Right cardiac atrium (tissue), 5 donors: ENCODE measurements at regions not wholly inside any gene's neighbourhood (a gene's known extent, or its start where the extent isn't known, plus 50 kb on each side); places are given as distances from the start of the nearest gene placed in this dataset.
"Not testable (repeated sequence)": the region's sequence is repeated elsewhere in the genome, so short reads cannot be mapped to it uniquely, and the experiment has no call there.

Experiments used
- ATAC-seq, 2 donors: fragments of 200-7000 bp; cut with Tn5 transposase; one replicate each; pipeline versions ENCODE4 v1.8.0 to v1.9.1; 2020; ENCODE audit warnings: moderate library complexity in 2 of 2, mild to moderate bottlenecking in 1 of 2
- DNase-seq, 3 donors: peaks; one replicate each; pipeline ENCODE4 v3.0.0-alpha.2; 2020
- H3K27ac ChIP-seq: one replicate; pipeline ENCODE4 v1.5.1; 2013; ENCODE audit warnings: mild to moderate bottlenecking, low read length, control low read depth, moderate library complexity
- H3K27me3 ChIP-seq: one replicate; pipeline ENCODE4 v1.6.1; 2013; ENCODE audit not compliant: control insufficient read depth, insufficient read depth
- H3K4me1 ChIP-seq: one replicate; pipeline ENCODE4 v1.6.1; 2013; ENCODE audit warnings: low read length; ENCODE audit not compliant: control insufficient read depth, insufficient read depth
- H3K4me3 ChIP-seq: one replicate; pipeline ENCODE4 v1.5.1; 2013; ENCODE audit warnings: low read length, control low read depth
- H3K9me3 ChIP-seq: one replicate; pipeline ENCODE4 v1.6.1; 2013; ENCODE audit warnings: low read length; ENCODE audit not compliant: control insufficient read depth
- WGBS: extraction: QIAGEN DNeasy Blood & Tissue Kit; methylation state at CpG from one replicate; pipeline ENCODE4 v1.1.7; 2013; 5-methylcytosine and 5-hydroxymethylcytosine counted together
- intact Hi-C, 4 donors: fragments of 100-400 bp; cut with DNase I; formaldehyde crosslinking; loops; one replicate each; pipeline versions ENCODE4 v1.11.0 to v1.14.0; 2022 to 2023
- donor health status: healthy with polysubstance abuse.
- donor health status: DM: no; HTN: yes; CAD: no.
- donor health status: DM: no; HTN: no; CAD: no.
- donor health status: DM: no; HTN: yes; CAD: no; lungs with severe emphysema.
- donor health status: DM: yes; HTN: yes; CAD: no.

GRCh38 chr7:20501473-20501872, 114.0 kb upstream of the ABCB5 start:
- ATAC-seq, DNase-seq, H3K4me3 ChIP-seq, intact Hi-C loops, H3K4me1 ChIP-seq, H3K9me3 ChIP-seq, H3K27ac ChIP-seq, H3K27me3 ChIP-seq: not testable (repeated sequence)
- WGBS: 86% methylated on average over 3 of the region's 3 CpGs

DNA sequence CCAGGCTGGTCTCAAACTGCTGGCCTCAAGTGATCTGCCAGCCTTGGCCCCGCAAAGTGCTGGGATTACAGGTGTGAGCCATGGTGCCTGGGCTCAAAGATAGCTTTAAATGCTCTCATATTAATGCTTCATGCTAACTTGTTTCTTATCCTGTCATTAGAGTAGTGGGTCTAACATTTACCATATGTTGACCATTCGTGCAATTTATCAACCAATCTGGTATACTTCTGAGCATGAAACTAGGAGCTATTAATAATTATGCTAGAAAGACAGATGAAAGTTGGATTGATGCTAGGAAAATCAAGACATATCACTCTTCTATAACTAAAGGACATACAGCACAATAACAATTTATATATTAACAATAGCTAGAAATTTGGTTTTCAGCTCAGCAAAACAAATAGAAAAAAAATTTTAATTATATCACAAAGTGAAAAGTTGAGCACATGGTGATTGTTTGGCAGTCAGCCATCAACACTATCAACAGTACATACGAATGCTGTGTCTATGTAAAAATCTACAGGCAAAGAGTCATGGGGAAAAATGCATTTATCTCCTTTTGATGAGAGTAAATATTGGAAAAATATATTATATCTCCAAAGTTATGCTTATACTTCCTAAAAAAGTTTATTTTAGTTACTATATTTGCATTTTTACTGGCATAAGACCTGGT, 112.1 kb upstream of the ABCB5 start:
- Histone ChIP-seq H3K4me1 (no peaks in the 10 kb centered on the region), H3K9me3 (no peaks in the 10 kb centered on the region), H3K27ac (no peak overlapping the region), H3K27me3 (no peaks in the 10 kb centered on the region), H3K4me3 (no peak overlapping the region)
- intact Hi-C loops: no loop called here
- 52% methylated on average over 3 of the region's 3 CpGs for WGBS
- no peak for DNase-seq
- no peak for ATAC-seq

DNA sequence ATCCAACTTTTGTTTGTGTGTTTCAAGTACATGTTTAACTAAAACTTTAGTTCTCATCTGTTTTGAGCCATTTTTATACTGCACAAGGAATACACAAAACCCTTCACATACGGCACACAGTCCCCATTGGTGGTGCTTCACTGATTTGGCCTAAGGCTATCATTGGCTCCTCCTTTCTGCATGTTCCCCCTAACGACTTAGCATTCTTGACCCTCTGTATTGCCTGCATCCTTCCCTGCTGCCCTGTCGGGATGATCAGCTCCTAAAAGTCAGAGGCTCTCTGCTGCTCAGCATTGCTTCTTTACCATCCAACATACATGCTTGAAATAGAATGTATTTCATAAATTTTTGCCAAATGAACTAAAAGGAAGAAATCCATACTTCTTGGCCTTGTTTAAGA, 111.4 kb upstream of the ABCB5 start:
- no peak overlapping the region for H3K27ac ChIP-seq
- no peak overlapping the region for H3K4me3 ChIP-seq
- DNase-seq: no peak
- no peaks in the 10 kb centered on the region for H3K9me3 ChIP-seq
- H3K27me3 ChIP-seq: no peaks in the 10 kb centered on the region
- no peak for ATAC-seq
- WGBS: 53% methylated on average over 3 of the region's 3 CpGs
- H3K4me1 ChIP-seq: no peaks in the 10 kb centered on the region
- intact Hi-C loops: no loop called here

DNA sequence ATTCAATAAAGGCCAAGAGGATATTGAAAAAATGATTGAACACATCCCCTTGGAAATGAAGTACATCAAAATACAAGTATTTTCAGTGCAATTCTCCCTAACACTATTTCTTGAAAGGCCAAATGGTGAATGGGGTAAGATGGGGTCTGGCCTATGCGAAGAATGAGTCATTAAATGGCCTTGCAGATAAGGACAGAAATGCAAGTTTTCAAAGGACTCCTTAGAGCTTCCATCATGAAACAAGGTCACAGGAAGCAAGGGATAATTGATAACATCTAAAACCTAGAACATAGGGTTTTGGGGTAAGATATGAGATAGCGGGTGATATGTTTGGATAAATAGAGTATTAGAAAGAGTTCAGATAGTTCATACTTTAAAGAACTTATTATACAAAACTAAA, 109.3 kb upstream of the ABCB5 start:
- 61% methylated on average over 2 of the region's 2 CpGs for WGBS
- no peak overlapping the region for H3K4me3 ChIP-seq
- ATAC-seq (no peak), DNase-seq (no peak)
- no peaks in the 10 kb centered on the region for H3K4me1 ChIP-seq
- intact Hi-C loops: no loop called here
- no peak overlapping the region for H3K27ac ChIP-seq
- H3K9me3 ChIP-seq: no peaks in the 10 kb centered on the region
- no peaks in the 10 kb centered on the region for H3K27me3 ChIP-seq

GRCh38 chr7:20507157-20507556, 108.3 kb upstream of the ABCB5 start:
- no peak overlapping the region for H3K27ac ChIP-seq
- DNase-seq: no peak
- no peaks in the 10 kb centered on the region for H3K27me3 ChIP-seq
- 97% methylated on average over 1 of the region's 1 CpG for WGBS
- no peaks in the 10 kb centered on the region for H3K4me1 ChIP-seq
- ATAC-seq: no peak
- intact Hi-C loops: no loop called here
- no peak overlapping the region for H3K4me3 ChIP-seq
- H3K9me3 ChIP-seq: no peaks in the 10 kb centered on the region

DNA sequence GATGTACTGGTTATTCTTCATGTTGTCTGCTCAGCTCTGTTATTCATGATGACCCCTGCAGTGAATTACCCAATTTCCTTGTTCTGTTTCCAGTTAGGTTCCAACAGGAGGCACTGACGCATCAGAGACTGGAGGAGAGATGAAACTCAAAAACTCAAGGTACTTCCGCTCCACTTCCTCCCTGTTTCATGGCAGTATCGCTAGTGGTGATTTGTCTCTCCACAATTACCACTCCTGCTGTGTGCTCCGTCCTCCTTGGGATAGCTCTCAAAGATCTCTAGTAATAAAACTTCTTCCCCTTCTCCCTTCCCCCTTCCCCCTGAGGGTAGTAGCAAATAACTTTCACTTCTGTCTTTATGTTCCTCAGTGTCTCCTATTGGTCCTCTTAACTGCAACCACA, 107.4 kb upstream of the ABCB5 start:
- ATAC-seq: peak in 1 of 2 donors; percentile 20
- WGBS: 79% methylated on average over 4 of the region's 4 CpGs

DNA sequence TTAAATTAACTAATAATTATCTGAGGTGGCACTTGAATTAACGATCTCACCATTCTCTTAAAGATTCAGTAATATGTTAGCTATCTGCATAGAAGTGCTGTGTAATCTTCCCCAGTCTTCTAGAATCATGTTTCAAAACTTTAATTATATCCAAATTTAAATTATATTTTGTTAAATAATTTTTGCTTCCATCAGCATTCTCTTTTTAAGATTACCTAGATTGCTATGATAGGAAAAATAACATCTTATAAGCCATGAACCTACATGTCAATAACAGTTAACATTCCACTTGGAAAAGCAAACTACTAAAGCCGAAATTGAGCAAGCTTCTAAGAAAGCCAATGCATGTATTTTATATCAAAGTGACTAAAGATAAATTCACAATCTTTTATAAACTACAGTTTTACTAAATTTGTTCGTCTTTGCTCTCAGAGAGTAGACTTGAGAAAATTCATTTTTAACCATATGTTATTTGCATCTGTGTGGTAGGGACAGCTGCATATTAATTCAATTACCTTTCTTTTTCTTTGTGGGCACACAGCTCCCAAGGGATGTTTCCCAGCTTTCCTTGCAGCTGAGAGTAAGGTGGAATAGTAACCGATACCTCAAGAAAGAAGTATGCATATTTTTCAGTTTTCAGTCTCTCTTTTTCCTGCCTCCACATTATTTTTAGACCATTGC, 105.4 kb upstream of the ABCB5 start:
- ATAC-seq (no peak), DNase-seq (no peak)
- intact Hi-C loops: no loop called here
- Histone ChIP-seq H3K27ac (no peak overlapping the region), H3K4me3 (no peak overlapping the region), H3K27me3 (no peaks in the 10 kb centered on the region), H3K9me3 (no peaks in the 10 kb centered on the region), H3K4me1 (no peaks in the 10 kb centered on the region)
- 71% methylated on average over 4 of the region's 4 CpGs for WGBS

More for the DNA sequence above, 107.4 kb upstream of the ABCB5 start:
- DNase-seq: no peak
- Histone ChIP-seq H3K9me3 (no peaks in the 10 kb centered on the region), H3K4me3 (no peak overlapping the region), H3K27me3 (no peaks in the 10 kb centered on the region), H3K4me1 (no peaks in the 10 kb centered on the region), H3K27ac (no peak overlapping the region)
- intact Hi-C loops: no loop called here

GRCh38 chr7:20510573-20510900, 104.9 kb upstream of the ABCB5 start:
- WGBS: 55% methylated on average over 3 of the region's 3 CpGs
- intact Hi-C loops: no loop called here

GRCh38 chr7:20513341-20513740, 102.1 kb upstream of the ABCB5 start:
- Histone ChIP-seq H3K9me3 (no peaks in the 10 kb centered on the region), H3K4me3 (no peak overlapping the region), H3K4me1 (no peaks in the 10 kb centered on the region), H3K27ac (no peak overlapping the region), H3K27me3 (no peaks in the 10 kb centered on the region)
- intact Hi-C loops: no loop called here
- ATAC-seq (no peak), DNase-seq (no peak)
- WGBS: 81% methylated on average over 2 of the region's 2 CpGs

More at GRCh38 chr7:20510573-20510900, 104.9 kb upstream of the ABCB5 start:
- Histone ChIP-seq H3K4me3 (no peak overlapping the region), H3K4me1 (no peaks in the 10 kb centered on the region), H3K27ac (no peak overlapping the region), H3K9me3 (no peaks in the 10 kb centered on the region), H3K27me3 (no peaks in the 10 kb centered on the region)
- DNase-seq (no peak), ATAC-seq (no peak)

- no peaks in the 10 kb centered on the region for H3K27me3 ChIP-seq
- no peaks in the 10 kb centered on the region for H3K9me3 ChIP-seq
- ATAC-seq: no peak
- no peaks in the 10 kb centered on the region for H3K4me1 ChIP-seq
- intact Hi-C loops: no loop called here
- H3K27ac ChIP-seq: no peak overlapping the region
- DNase-seq: no peak
- no peak overlapping the region for H3K4me3 ChIP-seq
Measured at GRCh38 chr7:20513897-20514296, 101.6 kb upstream of the ABCB5 start.

DNA sequence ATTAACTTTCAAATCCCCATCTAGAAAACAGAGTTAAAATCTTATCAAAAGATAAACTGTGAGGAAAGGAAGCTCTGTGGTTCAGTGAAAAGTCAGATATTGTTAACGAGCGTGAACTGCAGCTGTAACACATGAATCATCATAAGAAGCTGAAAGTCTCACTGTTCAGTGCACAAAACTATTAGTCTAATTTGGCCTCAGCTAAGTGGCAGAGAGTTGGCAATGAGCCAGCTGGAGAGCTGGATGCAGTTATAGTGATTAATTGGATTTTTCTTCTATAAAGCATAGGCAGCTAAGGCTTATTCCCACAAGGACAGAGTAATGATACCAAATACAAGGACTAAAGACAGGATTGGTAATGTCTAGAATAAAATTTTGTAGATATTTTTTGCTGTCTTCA, 101.1 kb upstream of the ABCB5 start:
- no peak overlapping the region for H3K27ac ChIP-seq
- ATAC-seq (no peak), DNase-seq (peak; percentile 38 to 74 (median 42))
- intact Hi-C loops: no loop called here
- 11% methylated on average over 2 of the region's 2 CpGs for WGBS
- H3K4me1 ChIP-seq: no peaks in the 10 kb centered on the region
- no peaks in the 10 kb centered on the region for H3K27me3 ChIP-seq
- no peak overlapping the region for H3K4me3 ChIP-seq
- H3K9me3 ChIP-seq: no peaks in the 10 kb centered on the region

DNA sequence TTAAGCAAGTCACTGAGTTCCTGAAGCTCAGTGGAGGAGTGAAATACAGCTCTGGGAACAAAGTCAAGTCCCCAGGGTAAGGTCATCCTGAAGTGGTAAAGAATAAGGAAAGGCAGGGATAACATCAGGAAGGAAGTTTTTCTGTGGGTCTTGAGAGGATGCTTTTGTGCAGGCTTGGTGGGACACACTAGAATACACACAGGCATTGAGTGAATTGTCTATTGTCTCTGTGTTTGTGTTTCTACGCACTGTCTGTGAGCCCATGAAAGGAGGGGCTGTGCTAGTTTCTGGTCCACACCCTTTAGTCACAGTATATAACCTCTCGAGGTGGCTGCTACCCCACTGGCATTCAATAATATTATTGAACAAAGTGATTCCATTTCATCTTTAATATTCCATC, 95.8 kb upstream of the ABCB5 start:
- H3K27me3 ChIP-seq: no peaks in the 10 kb centered on the region
- H3K9me3 ChIP-seq: no peaks in the 10 kb centered on the region
- ATAC-seq (no peak), DNase-seq (no peak)
- intact Hi-C loops: no loop called here
- 57% methylated on average over 2 of the region's 2 CpGs for WGBS
- H3K4me3 ChIP-seq: no peak overlapping the region
- no peak overlapping the region for H3K27ac ChIP-seq
- H3K4me1 ChIP-seq: no peaks in the 10 kb centered on the region
